ENCODE measurements at regions not wholly inside any gene's neighbourhood (a gene's known extent, or its start where the extent isn't known, plus 50 kb on each side); places are given as distances from the start of the nearest gene placed in this dataset.

- no peak for DNase-seq
Measured at GRCh38 chr10:58140691-58141347, 126.9 kb downstream of the IPMK start.

- no peak for DNase-seq
Measured at GRCh38 chr10:58140054-58140453, 127.6 kb downstream of the IPMK start.

GRCh38 chr10:58137813-58138212 lies 129.9 kb downstream of the IPMK start:
- DNase-seq, result no peak

- DNase-seq, result no peak
Measured at GRCh38 chr10:58115218-58116050, 152.3 kb downstream of the IPMK start.

GRCh38 chr10:58109731-58110130 lies 158.0 kb downstream of the IPMK start:
- no peak for DNase-seq

GRCh38 chr10:58107506-58107905 lies 160.2 kb downstream of the IPMK start:
- DNase-seq, result no peak

GRCh38 chr10:58106211-58107035 lies 161.3 kb downstream of the IPMK start:
- DNase-seq, result no peak

- no peak for DNase-seq
Measured at GRCh38 chr10:58104351-58104751, 163.3 kb downstream of the IPMK start.

GRCh38 chr10:58102897-58103296 lies 164.8 kb downstream of the IPMK start:
- DNase-seq, result no peak

GRCh38 chr10:58101682-58102081 lies 166.0 kb downstream of the IPMK start:
- DNase-seq, result no peak

GRCh38 chr10:58094985-58095718 lies 172.5 kb downstream of the IPMK start:
- DNase-seq, result no peak

GRCh38 chr10:58091886-58092285 lies 175.8 kb downstream of the IPMK start:
- no peak for DNase-seq

GRCh38 chr10:58089739-58090138 lies 178.0 kb downstream of the IPMK start:
- no peak for DNase-seq

- no peak for DNase-seq
Measured at GRCh38 chr10:58087896-58088295, 179.8 kb downstream of the IPMK start.

- DNase-seq, result no peak
Measured at GRCh38 chr10:58086763-58087150, 180.9 kb downstream of the IPMK start.

GRCh38 chr10:58086144-58086762 lies 181.4 kb downstream of the IPMK start:
- DNase-seq, result no peak

- no peak for DNase-seq
Measured at GRCh38 chr10:58082248-58082647, 185.4 kb downstream of the IPMK start.

- DNase-seq, result no peak
Measured at GRCh38 chr10:58081353-58081752, 186.3 kb downstream of the IPMK start.

GRCh38 chr10:58079461-58079860 lies 188.2 kb downstream of the IPMK start:
- DNase-seq, result no peak

- DNase-seq, result no peak
Measured at GRCh38 chr10:58072634-58073033, 195.1 kb downstream of the IPMK start.

GRCh38 chr10:58070956-58071355 lies 196.7 kb downstream of the IPMK start:
- DNase-seq, result no peak

- DNase-seq, result no peak
Measured at GRCh38 chr10:58068809-58069208, 198.9 kb downstream of the IPMK start.
